Loucy (cell line): ENCODE measurements at regions not wholly inside any gene's neighbourhood (a gene's known extent, or its start where the extent isn't known, plus 50 kb on each side); places are given as distances from the start of the nearest gene placed in this dataset.

ENCODE experiments used
- H2AFZ ChIP-seq: fragments of 200-600 bp; sonication (generic); 2 replicates; pipeline ENCODE4 v1.6.0; 2016; ENCODE audit warnings: antibody characterized with exemption, mild to moderate bottlenecking, low read length, moderate library complexity
- H3F3A ChIP-seq: fragments of 200-600 bp; 2 replicates; pipeline ENCODE4 v1.6.0; 2016; ENCODE audit warnings: antibody characterized with exemption, low read depth, mild to moderate bottlenecking
- H3K27me3 ChIP-seq: fragments of 200-600 bp; sonication (generic); 2 replicates; pipeline ENCODE4 v1.6.1; 2014; ENCODE audit warnings: low read length, mild to moderate bottlenecking; ENCODE audit not compliant: insufficient read depth, poor library complexity, severe bottlenecking
- H3K36me3 ChIP-seq: fragments of 200-600 bp; sonication (generic); 2 replicates; pipeline ENCODE4 v1.6.1; 2016; ENCODE audit warnings: low read length; ENCODE audit not compliant: insufficient read depth
- H3K4me1 ChIP-seq: fragments of 200-600 bp; sonication (generic); 2 replicates; pipeline ENCODE4 v1.5.1; 2014; ENCODE audit warnings: low read length, mild to moderate bottlenecking; ENCODE audit not compliant: insufficient read depth, poor library complexity, severe bottlenecking
- H3K4me2 ChIP-seq: fragments of 200-600 bp; sonication (generic); 2 replicates; pipeline ENCODE4 v1.6.0; 2014; ENCODE audit warnings: antibody characterized with exemption, low read length, low read depth, mild to moderate bottlenecking; ENCODE audit not compliant: poor library complexity, severe bottlenecking
- H3K4me3 ChIP-seq: fragments of 200-600 bp; sonication (generic); 2 replicates; pipeline ENCODE4 v1.5.1; 2014; ENCODE audit warnings: low read length, mild to moderate bottlenecking, mixed read lengths; ENCODE audit not compliant: poor library complexity, severe bottlenecking
- H3K79me2 ChIP-seq: fragments of 200-600 bp; sonication (generic); 2 replicates; pipeline ENCODE4 v1.6.1; 2014; ENCODE audit warnings: low read length; ENCODE audit not compliant: insufficient read depth
- H3K9ac ChIP-seq: fragments of 200-600 bp; sonication (generic); 2 replicates; pipeline ENCODE4 v1.6.0; 2014; ENCODE audit warnings: mild to moderate bottlenecking, low read depth, low read length, moderate library complexity; ENCODE audit not compliant: poor library complexity, severe bottlenecking
- H3K9me2 ChIP-seq: fragments of 200-600 bp; sonication (generic); replicated peaks from 2 replicates; pipeline ENCODE4 v1.6.1; 2016; ENCODE audit warnings: low read depth, low read length, mixed read lengths
- H3K9me3 ChIP-seq: fragments of 200-600 bp; sonication (generic); 2 replicates; pipeline ENCODE4 v1.6.1; 2014; ENCODE audit warnings: mild to moderate bottlenecking, antibody characterized with exemption, low read length, low read depth; ENCODE audit not compliant: insufficient read depth
- H4K20me1 ChIP-seq: fragments of 200-600 bp; sonication (generic); 2 replicates; pipeline ENCODE4 v1.6.0; 2014; ENCODE audit warnings: antibody characterized with exemption, low read length, mild to moderate bottlenecking; ENCODE audit not compliant: insufficient read depth, poor library complexity, severe bottlenecking
- EZH2phosphoT487 ChIP-seq: fragments of 200-600 bp; IDR thresholded peaks from 2 replicates; pipeline ENCODE4 v1.6.1; 2018; ENCODE audit warnings: antibody characterized with exemption, mild to moderate bottlenecking, moderate library complexity, borderline replicate concordance
- TF ChIP-seq, protein P1 (sequence below): fragments of 200-600 bp; sonication (generic); conservative IDR thresholded peaks from 2 replicates; pipeline ENCODE4 v1.5.1; 2014; ENCODE audit warnings: mild to moderate bottlenecking, antibody characterized with exemption, low read length

DNA sequence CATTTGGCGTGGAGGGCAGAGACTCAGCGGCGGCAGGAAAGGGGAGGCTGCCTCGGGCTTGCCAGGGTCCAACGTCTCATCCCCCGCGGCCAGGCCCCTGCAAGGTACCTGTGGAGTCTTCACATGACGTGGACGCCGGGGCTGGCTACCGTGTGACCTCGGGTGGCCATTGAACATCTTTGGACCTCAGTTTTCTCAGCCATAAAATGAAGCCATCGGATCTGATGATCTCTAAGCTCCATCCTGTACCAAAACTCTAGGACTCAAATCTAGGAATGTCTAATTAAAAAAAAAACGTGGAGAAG is 141.8 kb upstream of the KCNE2 start:
- Histone ChIP-seq H3K4me2 (no peak overlapping the region), H2AFZ (no peak overlapping the region), H3K9me3 (no peaks in the 10 kb centered on the region), H3K9ac (no peak overlapping the region), H4K20me1 (no peaks in the 10 kb centered on the region), H3K36me3 (no peaks in the 10 kb centered on the region), H3K4me1 (no peaks in the 10 kb centered on the region), H3K79me2 (no peaks in the 10 kb centered on the region), H3F3A (no peaks in the 10 kb centered on the region), H3K9me2 (no peaks in the 10 kb centered on the region), H3K27me3 (no peaks in the 10 kb centered on the region), H3K4me3 (no peak overlapping the region)
- TF ChIP-seq, protein P1, sequence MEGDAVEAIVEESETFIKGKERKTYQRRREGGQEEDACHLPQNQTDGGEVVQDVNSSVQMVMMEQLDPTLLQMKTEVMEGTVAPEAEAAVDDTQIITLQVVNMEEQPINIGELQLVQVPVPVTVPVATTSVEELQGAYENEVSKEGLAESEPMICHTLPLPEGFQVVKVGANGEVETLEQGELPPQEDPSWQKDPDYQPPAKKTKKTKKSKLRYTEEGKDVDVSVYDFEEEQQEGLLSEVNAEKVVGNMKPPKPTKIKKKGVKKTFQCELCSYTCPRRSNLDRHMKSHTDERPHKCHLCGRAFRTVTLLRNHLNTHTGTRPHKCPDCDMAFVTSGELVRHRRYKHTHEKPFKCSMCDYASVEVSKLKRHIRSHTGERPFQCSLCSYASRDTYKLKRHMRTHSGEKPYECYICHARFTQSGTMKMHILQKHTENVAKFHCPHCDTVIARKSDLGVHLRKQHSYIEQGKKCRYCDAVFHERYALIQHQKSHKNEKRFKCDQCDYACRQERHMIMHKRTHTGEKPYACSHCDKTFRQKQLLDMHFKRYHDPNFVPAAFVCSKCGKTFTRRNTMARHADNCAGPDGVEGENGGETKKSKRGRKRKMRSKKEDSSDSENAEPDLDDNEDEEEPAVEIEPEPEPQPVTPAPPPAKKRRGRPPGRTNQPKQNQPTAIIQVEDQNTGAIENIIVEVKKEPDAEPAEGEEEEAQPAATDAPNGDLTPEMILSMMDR, result no peak
- TF ChIP-seq EZH2phosphoT487, result no peak

DNA sequence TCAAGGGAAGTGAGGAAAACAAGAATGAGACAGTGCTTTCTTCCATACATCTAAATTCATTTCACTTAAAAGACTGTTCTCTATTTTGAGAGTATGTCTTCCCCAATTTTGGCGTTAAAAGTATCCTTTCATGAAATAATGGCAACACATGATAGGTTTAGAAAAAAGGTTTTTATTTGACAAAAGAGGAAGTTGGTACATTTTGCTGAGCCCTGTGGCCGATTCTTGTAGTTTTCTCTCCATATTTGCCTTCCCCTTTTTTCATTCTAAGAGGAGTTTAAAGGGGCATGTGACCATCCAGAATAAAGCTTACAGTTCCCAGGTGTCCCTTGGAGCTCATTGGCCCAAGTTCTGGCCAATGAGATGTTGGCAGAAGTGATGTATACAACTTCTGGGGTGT is 140.4 kb upstream of the KCNE2 start:
- H4K20me1 ChIP-seq, result no peaks in the 10 kb centered on the region
- no peaks in the 10 kb centered on the region for H3K27me3 ChIP-seq
- H3K4me1 ChIP-seq, result no peaks in the 10 kb centered on the region
- no peak overlapping the region for H2AFZ ChIP-seq
- H3K36me3 ChIP-seq, result no peaks in the 10 kb centered on the region
- no peak overlapping the region for H3K4me3 ChIP-seq
- no peaks in the 10 kb centered on the region for H3K9me2 ChIP-seq
- no peak overlapping the region for H3K4me2 ChIP-seq
- H3K9ac ChIP-seq, result no peak overlapping the region
- no peaks in the 10 kb centered on the region for H3K79me2 ChIP-seq
- no peaks in the 10 kb centered on the region for H3K9me3 ChIP-seq
- H3F3A ChIP-seq, result no peaks in the 10 kb centered on the region
- TF ChIP-seq, protein P1, result no peak

DNA sequence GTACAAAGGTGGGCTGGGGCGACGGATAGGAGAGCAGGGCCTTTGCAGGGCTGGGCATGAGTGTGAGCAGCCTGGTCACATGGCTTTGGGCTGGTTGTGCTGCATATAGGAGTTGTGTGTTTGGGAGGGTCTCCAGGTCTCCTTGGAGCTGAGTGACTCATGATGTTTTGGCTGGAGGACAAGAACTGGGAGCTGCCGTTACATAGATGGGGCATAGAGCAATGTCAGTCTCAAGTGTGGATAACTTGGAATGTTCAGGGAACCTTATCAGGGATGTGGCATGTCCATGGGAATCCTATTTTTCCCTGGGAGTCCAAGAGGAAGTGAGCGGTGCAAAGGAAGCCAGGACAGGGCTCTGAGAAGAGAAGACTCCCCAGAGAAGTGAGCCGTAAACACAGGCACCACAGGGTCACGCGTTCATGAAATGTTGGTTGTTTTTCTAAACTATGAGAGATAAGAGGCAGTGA is 136.4 kb upstream of the KCNE2 start:
- no peaks in the 10 kb centered on the region for H3K36me3 ChIP-seq

More for the DNA sequence above, 136.4 kb upstream of the KCNE2 start:
- H3K4me1 ChIP-seq, result no peaks in the 10 kb centered on the region
- TF ChIP-seq, protein P1, result no peak
- no peak for TF ChIP-seq EZH2phosphoT487
- no peak overlapping the region for H3K4me3 ChIP-seq
- no peaks in the 10 kb centered on the region for H3K9me3 ChIP-seq
- no peak overlapping the region for H2AFZ ChIP-seq
- H4K20me1 ChIP-seq, result no peaks in the 10 kb centered on the region
- no peak overlapping the region for H3K9ac ChIP-seq
- no peaks in the 10 kb centered on the region for H3F3A ChIP-seq
- H3K4me2 ChIP-seq, result no peak overlapping the region
- H3K9me2 ChIP-seq, result no peaks in the 10 kb centered on the region
- H3K27me3 ChIP-seq, result no peaks in the 10 kb centered on the region
- no peaks in the 10 kb centered on the region for H3K79me2 ChIP-seq
